Adipocyte (in vitro differentiated cells): ENCODE measurements at regions not wholly inside any gene's neighbourhood (a gene's known extent, or its start where the extent isn't known, plus 50 kb on each side); places are given as distances from the start of the nearest gene placed in this dataset.
A peak's percentile ranks its signal among the peaks of the same experiment; 100 is the strongest.

Source experiments
- DNase-seq: peaks from one replicate; pipeline ENCODE4 v3.0.0-alpha.2; 2015; ENCODE audit warnings: low read depth
- H3K27me3 ChIP-seq: replicated peaks from 2 replicates; pipeline ENCODE4 v1.7.0; 2013; ENCODE audit warnings: mild to moderate bottlenecking, low read length, moderate library complexity; ENCODE audit not compliant: control insufficient read depth, insufficient read depth
- H3K36me3 ChIP-seq: 2 replicates; pipeline ENCODE4 v1.7.0; 2013; ENCODE audit warnings: low read length, mild to moderate bottlenecking, moderate library complexity; ENCODE audit not compliant: control insufficient read depth, insufficient read depth, severe bottlenecking
- H3K4me1 ChIP-seq: 2 replicates; pipeline ENCODE4 v1.7.0; 2013; ENCODE audit warnings: mild to moderate bottlenecking, low read length, moderate library complexity; ENCODE audit not compliant: control insufficient read depth, insufficient read depth
- H3K4me3 ChIP-seq: 2 replicates; pipeline ENCODE4 v1.7.0; 2013; ENCODE audit warnings: mild to moderate bottlenecking, low read length, moderate library complexity
- H3K9ac ChIP-seq: 2 replicates; pipeline ENCODE4 v1.7.0; 2013; ENCODE audit warnings: mild to moderate bottlenecking, low read length, moderate library complexity
- H3K9me3 ChIP-seq: 2 replicates; pipeline ENCODE4 v1.7.0; 2013; ENCODE audit warnings: mild to moderate bottlenecking, low read length, moderate library complexity; ENCODE audit not compliant: control insufficient read depth

- H3K4me1 ChIP-seq: peaks cover 40% of the 10 kb centered on the region
- no peak overlapping the region for H3K4me3 ChIP-seq
- DNase-seq: no peak
- no peak overlapping the region for H3K9ac ChIP-seq
- H3K9me3 ChIP-seq: no peaks in the 10 kb centered on the region
- no peaks in the 10 kb centered on the region for H3K27me3 ChIP-seq
- H3K36me3 ChIP-seq: no peaks in the 10 kb centered on the region
Measured at GRCh38 chr16:66264311-66265047, 102.0 kb upstream of the CDH5 start.

- Histone ChIP-seq H3K4me3 (no peak overlapping the region), H3K9ac (no peak overlapping the region), H3K9me3 (no peaks in the 10 kb centered on the region), H3K4me1 (peaks cover 40% of the 10 kb centered on the region), H3K27me3 (no peaks in the 10 kb centered on the region), H3K36me3 (no peaks in the 10 kb centered on the region)
- no peak for DNase-seq
Measured at GRCh38 chr16:66263973-66264310, 102.5 kb upstream of the CDH5 start.

DNA sequence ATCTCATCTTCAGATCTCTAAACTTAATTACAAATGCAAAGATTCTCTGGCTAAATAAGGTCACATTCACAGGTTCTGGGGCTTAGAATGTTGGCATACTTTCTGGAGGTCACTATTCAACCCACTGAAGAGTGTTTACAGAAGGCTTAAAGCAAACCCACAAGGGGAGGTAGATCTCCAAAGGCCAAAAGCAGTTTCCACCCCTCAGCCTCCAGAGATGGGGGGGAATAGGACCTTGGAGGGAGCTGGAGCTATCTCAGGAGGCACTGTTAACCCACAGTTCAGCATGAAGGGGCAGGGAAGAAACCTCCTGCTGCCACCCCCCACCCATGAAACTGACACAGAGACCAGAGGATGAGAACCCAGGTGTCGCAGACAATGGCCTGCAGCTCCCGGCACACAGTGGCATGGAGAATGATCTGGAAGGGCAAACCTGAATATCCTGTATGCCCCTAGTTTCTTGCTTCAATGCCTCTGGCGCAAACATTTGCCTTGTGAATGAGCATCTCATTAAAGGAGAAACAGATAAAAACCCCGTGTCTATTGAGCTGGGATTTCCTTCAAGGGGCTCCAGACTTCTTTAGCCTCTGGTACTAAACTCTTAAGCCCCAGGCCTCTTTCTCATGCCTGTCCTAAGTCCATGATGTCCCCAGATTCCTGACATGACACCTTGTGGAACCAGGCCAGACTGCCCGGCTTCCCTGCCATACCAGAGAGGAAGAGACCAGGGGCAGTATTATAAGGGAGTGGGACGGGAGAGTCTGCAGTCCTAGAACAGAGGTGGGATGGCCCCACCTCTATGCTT is 103.1 kb upstream of the CDH5 start:
- H3K36me3 ChIP-seq: no peaks in the 10 kb centered on the region
- DNase-seq: no peak
- H3K9ac ChIP-seq: peak overlapping the region; percentile 4
- H3K27me3 ChIP-seq: no peaks in the 10 kb centered on the region
- no peaks in the 10 kb centered on the region for H3K9me3 ChIP-seq
- peaks cover 40% of the 10 kb centered on the region for H3K4me1 ChIP-seq
- H3K4me3 ChIP-seq: no peak overlapping the region

- Histone ChIP-seq H3K4me1 (peaks cover 37% of the 10 kb centered on the region), H3K4me3 (no peak overlapping the region)
- DNase-seq: peak; percentile 35
Measured at GRCh38 chr16:66262253-66263167, 104.0 kb upstream of the CDH5 start.

GRCh38 chr16:66261826-66262225 is 104.7 kb upstream of the CDH5 start:
- Histone ChIP-seq H3K4me1 (peaks cover 31% of the 10 kb centered on the region), H3K36me3 (no peaks in the 10 kb centered on the region), H3K27me3 (no peaks in the 10 kb centered on the region), H3K4me3 (no peak overlapping the region), H3K9me3 (no peaks in the 10 kb centered on the region), H3K9ac (no peak overlapping the region)
- DNase-seq: no peak

More at GRCh38 chr16:66262253-66263167, 104.0 kb upstream of the CDH5 start:
- H3K9ac ChIP-seq: peak overlapping the region; percentile 4
- no peaks in the 10 kb centered on the region for H3K36me3 ChIP-seq
- no peaks in the 10 kb centered on the region for H3K27me3 ChIP-seq
- no peaks in the 10 kb centered on the region for H3K9me3 ChIP-seq

GRCh38 chr16:66260522-66261254 is 105.8 kb upstream of the CDH5 start:
- Histone ChIP-seq H3K27me3 (no peaks in the 10 kb centered on the region), H3K36me3 (no peaks in the 10 kb centered on the region), H3K9ac (no peak overlapping the region), H3K4me3 (no peak overlapping the region), H3K9me3 (no peaks in the 10 kb centered on the region), H3K4me1 (peaks cover 20% of the 10 kb centered on the region)
- DNase-seq: no peak

DNA sequence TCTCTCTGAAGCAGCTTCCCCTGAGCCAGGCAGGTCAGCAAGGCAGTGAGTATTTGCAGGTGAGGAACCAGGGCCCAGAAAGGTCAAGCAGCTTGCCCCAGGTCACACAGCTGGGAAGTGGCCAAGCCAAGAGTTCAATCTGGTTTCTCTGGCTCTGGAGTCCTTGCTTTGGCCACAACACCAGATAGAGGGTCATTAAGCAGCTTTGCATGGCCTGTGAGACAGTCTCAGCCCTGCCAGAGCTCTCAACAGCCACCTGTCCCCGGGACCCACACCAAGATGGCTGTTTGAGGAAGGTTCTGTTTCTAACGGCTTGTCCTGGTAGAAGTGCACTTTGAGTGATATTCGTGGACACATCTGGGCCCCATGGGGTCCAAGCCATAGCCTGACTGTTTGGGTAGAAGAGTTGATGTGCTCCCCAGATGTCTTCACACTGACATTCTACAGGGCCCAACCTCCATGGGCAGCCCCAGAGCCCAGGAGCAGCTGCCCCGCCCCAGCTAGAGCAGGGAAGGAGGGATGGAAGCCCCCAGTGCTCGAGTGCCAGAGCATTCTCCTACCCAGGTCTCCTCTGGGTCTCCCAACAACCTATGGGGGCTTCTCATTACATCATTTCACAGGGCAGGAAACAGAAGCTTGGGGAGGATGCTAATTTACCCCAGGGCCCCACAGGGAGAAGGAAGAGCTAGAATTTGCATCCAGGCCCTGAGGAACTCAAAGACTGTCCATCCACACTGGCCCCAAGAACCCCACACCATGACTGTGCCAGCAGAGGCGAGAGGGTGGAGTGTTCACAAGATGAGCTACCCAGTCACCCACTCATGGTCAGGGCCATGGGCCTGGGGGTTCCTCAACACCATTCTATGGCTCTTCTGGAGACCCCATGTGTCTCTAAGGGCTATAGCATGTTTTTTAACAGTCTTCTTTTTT is 107.3 kb upstream of the CDH5 start:
- Histone ChIP-seq H3K27me3 (no peaks in the 10 kb centered on the region), H3K4me3 (no peak overlapping the region), H3K36me3 (no peaks in the 10 kb centered on the region), H3K4me1 (peaks cover 20% of the 10 kb centered on the region), H3K9me3 (no peaks in the 10 kb centered on the region), H3K9ac (no peak overlapping the region)
- DNase-seq: no peak

DNA sequence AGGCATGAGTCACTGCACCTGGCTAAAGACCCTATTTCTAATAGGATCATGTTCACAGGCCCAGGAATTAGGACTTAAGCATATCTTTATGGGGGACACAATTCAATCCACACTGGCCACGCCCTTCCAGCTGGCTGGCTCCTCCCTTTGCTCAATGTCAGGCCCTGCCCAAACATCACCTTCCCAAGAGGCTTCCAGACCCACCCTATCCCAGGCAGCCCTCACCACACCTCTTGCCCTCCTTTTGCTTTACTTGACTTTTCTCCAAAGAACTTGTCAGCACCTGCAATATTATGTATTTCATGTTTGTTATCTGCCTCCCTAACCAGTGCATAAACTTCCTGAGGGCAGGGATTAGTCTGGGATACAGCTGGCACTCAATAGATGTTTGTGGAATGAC is 109.6 kb upstream of the CDH5 start:
- H3K27me3 ChIP-seq: no peaks in the 10 kb centered on the region
- H3K36me3 ChIP-seq: no peaks in the 10 kb centered on the region
- peaks cover 8% of the 10 kb centered on the region for H3K4me1 ChIP-seq
- H3K4me3 ChIP-seq: no peak overlapping the region
- H3K9me3 ChIP-seq: no peaks in the 10 kb centered on the region
- no peak for DNase-seq
- H3K9ac ChIP-seq: no peak overlapping the region

DNA sequence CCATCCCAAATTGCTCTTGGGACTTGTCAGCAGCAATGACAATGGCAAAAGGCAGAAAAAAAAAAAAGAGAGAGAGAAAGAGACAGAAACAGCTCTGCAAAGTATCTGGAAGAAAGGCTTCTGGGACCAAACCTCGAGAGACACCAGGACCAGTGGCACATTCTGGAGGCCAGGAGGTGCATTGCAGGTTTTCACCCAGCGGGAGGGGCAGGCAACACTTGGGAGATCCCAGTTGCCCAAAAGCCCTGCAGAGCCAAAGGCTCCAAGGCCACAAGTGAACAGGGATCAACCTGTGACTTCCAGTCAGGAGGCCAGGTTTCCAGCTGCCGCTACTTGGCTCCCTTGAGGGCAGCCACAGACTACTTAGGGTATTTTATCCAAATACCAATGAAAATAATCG is 110.8 kb upstream of the CDH5 start:
- Histone ChIP-seq H3K27me3 (no peaks in the 10 kb centered on the region), H3K9me3 (no peaks in the 10 kb centered on the region), H3K36me3 (no peaks in the 10 kb centered on the region), H3K4me1 (peaks cover 10% of the 10 kb centered on the region), H3K4me3 (no peak overlapping the region), H3K9ac (no peak overlapping the region)
- no peak for DNase-seq

DNA sequence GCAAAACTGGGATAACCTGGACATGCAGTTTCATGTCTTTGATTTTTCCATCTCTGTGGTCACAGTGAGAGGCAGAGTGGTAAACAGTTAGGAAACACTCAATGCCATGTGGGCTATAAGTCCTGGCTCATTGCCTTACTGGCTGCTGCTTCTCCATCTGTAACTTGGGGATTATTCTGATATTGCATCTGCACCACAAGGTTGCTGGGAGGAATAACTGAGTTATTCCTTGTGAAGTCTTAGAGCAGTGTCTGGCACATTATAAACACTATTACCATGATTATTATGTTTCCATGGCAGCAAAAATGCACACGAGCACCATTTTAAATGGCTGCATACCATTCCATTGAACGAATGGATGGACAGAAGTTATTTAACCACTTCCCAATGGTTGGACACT is 111.7 kb upstream of the CDH5 start:
- Histone ChIP-seq H3K36me3 (no peaks in the 10 kb centered on the region), H3K27me3 (no peaks in the 10 kb centered on the region), H3K9ac (no peak overlapping the region), H3K9me3 (no peaks in the 10 kb centered on the region), H3K4me1 (peaks cover 15% of the 10 kb centered on the region), H3K4me3 (no peak overlapping the region)
- DNase-seq: no peak
